ENCODE measurements at regions not wholly inside any gene's neighbourhood (a gene's known extent, or its start where the extent isn't known, plus 50 kb on each side); places are given as distances from the start of the nearest gene placed in this dataset.

DNA sequence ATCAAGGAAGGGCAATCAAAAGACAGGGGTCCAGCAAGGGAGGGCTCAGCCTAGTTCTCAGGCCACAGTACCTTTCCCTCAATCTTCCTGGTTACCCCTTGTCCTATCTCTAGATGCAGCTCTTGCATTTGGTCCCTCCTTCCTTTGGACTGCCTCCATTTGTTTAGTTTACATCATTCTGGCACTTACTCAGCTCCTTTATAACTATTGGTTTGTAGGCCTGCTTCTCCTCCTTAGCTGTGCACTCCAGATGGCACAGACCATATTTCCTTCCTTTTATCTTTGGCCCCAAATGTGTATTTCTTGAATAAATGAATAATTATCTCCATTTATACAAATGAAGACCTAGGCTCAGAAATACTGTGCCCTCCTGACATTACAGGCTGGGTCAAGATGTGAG, 92.3 kb upstream of the AMOTL1 start:
- ChIA-PET POLR2A (no interaction called here), RAD21 (ENCODE audit: low non-redundant PET in 1 of 2, low total read pairs in 2 of 2, uncharacterized antibody in 2 of 2, unreplicated experiment in 2 of 2) (no interaction called here), CTCF (no interaction called here)
- Histone ChIP-seq H3K4me3 (replicated peaks in 1 of 2; ENCODE audit: low read depth in 1 of 2, low read length in 2 of 2) (no peak overlapping the region), H3K4me1 (ENCODE audit: control insufficient read depth in 1 of 2, insufficient read depth in 2 of 2, low read length in 2 of 2) (peaks cover 0 to 10% of the 10 kb centered on the region in 2 experiments; a peak in 1 of 4 replicates), H3K9me2 (ENCODE audit: insufficient read depth) (no peaks in the 10 kb centered on the region), H3K4me2 (ENCODE audit: low read length) (no peak overlapping the region), H3K9ac (ENCODE audit: low read length) (no peak overlapping the region), H3K27ac (ENCODE audit: low read depth, low read length) (no peak overlapping the region), H3K36me3 (ENCODE audit: control insufficient read depth in 1 of 2, insufficient read depth in 2 of 2, low read length in 2 of 2) (no peaks in the 10 kb centered on the region), H2AFZ (ENCODE audit: low read depth, low read length, poor library complexity, severe bottlenecking) (no peak overlapping the region), H3K79me2 (ENCODE audit: insufficient read depth, low read length) (no peaks in the 10 kb centered on the region), H3K27me3 (ENCODE audit: insufficient read depth, low read length) (no peaks in the 10 kb centered on the region), H4K20me1 (ENCODE audit: insufficient read depth) (no peaks in the 10 kb centered on the region), H3K9me3 (ENCODE audit: control insufficient read depth in 1 of 2, insufficient read depth in 1 of 2, low read depth in 1 of 2, low read length in 2 of 2) (no peaks in the 10 kb centered on the region)
- no peak for TF ChIP-seq CBX3 (IDR thresholded peaks at IDR 0.05; ENCODE audit: low read depth)
- no peak for TF ChIP-seq REST (IDR thresholded peaks at IDR 0.05; ENCODE audit: low read depth)
- TF ChIP-seq YY1 (IDR thresholded peaks at IDR 0.05; ENCODE audit: extremely low read depth, insufficient replicate concordance, low read depth, low read length): no peak
- no peak for TF ChIP-seq SRF (IDR thresholded peaks at IDR 0.05; ENCODE audit: low read depth)
- no peak for TF ChIP-seq ZFX (IDR thresholded peaks at IDR 0.05)
- TF ChIP-seq, protein P1, sequence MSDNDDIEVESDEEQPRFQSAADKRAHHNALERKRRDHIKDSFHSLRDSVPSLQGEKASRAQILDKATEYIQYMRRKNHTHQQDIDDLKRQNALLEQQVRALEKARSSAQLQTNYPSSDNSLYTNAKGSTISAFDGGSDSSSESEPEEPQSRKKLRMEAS (IDR thresholded peaks at IDR 0.05): no peak
- no peak for TF ChIP-seq CTCF (IDR thresholded peaks at IDR 0.05 in 2 of 3, conservative IDR thresholded peaks at IDR 0.05 in 1 of 3; ENCODE audit: borderline replicate concordance in 1 of 3, insufficient read depth in 1 of 3, low read depth in 2 of 3, low read length in 2 of 3)
- no peak for TF ChIP-seq FOSL1 (IDR thresholded peaks at IDR 0.05; ENCODE audit: low read depth)
- TF ChIP-seq JUND (IDR thresholded peaks at IDR 0.05): no peak
- TF ChIP-seq, protein P2, sequence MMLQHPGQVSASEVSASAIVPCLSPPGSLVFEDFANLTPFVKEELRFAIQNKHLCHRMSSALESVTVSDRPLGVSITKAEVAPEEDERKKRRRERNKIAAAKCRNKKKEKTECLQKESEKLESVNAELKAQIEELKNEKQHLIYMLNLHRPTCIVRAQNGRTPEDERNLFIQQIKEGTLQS (IDR thresholded peaks at IDR 0.05): no peak
- no peak for TF ChIP-seq CEBPB (IDR thresholded peaks at IDR 0.05; ENCODE audit: low read depth)
- TF ChIP-seq POLR2AphosphoS5 (IDR thresholded peaks at IDR 0.05; ENCODE audit: low read depth, low read length): no peak
- TF ChIP-seq EZH2phosphoT487 (IDR thresholded peaks at IDR 0.05; ENCODE audit: borderline replicate concordance): no peak
- TF ChIP-seq, protein P3, sequence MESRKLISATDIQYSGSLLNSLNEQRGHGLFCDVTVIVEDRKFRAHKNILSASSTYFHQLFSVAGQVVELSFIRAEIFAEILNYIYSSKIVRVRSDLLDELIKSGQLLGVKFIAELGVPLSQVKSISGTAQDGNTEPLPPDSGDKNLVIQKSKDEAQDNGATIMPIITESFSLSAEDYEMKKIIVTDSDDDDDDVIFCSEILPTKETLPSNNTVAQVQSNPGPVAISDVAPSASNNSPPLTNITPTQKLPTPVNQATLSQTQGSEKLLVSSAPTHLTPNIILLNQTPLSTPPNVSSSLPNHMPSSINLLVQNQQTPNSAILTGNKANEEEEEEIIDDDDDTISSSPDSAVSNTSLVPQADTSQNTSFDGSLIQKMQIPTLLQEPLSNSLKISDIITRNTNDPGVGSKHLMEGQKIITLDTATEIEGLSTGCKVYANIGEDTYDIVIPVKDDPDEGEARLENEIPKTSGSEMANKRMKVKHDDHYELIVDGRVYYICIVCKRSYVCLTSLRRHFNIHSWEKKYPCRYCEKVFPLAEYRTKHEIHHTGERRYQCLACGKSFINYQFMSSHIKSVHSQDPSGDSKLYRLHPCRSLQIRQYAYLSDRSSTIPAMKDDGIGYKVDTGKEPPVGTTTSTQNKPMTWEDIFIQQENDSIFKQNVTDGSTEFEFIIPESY (IDR thresholded peaks at IDR 0.05; ENCODE audit: extremely low read depth, insufficient replicate concordance, low read length): no peak
- no peak for TF ChIP-seq TCF7L2 (IDR thresholded peaks at IDR 0.05; ENCODE audit: borderline replicate concordance, extremely low read depth, insufficient read depth, insufficient read length)
- TF ChIP-seq EGR1 (IDR thresholded peaks at IDR 0.05; ENCODE audit: low read depth): no peak
- DNase-seq (ENCODE audit: low read depth, low spot score) (no peak), ATAC-seq (no peak)
- intact Hi-C loops (cut with micrococcal nuclease): no loop called here
- BruUV-seq (replicated peaks): no TSS peak

Data from HCT116 (cell line).